ENCODE measurements at regions not wholly inside any gene's neighbourhood (a gene's known extent, or its start where the extent isn't known, plus 50 kb on each side); places are given as distances from the start of the nearest gene placed in this dataset.

DNA sequence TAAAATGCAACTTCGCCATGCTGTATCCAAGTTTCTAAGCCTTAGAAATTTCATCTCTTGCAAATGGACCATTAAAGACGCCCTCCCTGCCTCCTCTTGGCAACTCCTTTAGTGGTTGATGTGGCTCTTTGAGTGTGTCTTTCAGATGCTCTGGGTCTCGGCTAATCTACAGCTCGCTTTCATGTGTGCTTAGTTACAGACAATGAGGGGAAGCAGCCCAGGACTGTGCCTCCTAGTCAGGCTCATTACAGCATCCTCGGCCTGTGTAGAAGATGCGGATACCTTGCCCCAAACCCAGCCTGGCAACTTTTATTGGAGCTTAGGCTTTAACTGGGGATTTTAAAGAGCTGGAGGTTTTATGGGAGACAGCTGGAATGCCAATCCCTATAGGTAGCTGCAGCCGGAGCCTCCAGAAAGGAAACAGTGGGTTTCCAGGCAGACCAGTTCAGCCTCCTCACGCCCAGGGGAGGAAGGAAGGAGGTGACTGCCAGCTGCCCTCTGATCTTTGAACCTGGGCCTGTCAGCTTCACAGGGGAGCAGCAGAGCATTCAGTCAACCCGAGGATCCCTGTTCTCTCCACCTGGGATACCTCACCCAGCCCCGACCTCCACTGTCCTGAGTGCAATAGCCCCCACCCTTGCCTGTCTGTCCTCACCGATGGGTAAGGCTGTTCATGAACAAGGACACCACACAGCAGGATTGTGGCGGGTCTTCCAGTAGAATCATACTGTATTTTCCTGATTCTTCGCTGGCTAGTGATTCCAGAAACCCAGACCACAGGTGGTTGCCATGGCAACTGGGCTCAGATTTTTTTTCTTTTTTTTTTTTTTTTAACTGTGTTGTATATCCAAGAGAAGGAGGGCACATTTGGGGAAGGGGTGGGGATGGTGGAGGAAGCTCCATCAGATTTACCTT is 638.5 kb downstream of the MED13L start:
- intact Hi-C loops (cut with DNase I; ENCODE audit: low total_unique reads): loop anchor here (10.0 kb wide), 1 partner anchor 974 kb away; no protein-coding TSS in a partner anchor
- H3K4me3 ChIP-seq (ENCODE audit: low read depth, poor library complexity, severe bottlenecking): no peak overlapping the region
- DNase-seq (ENCODE audit: low spot score in 2 of 2): no peak
- 65 to 74% methylated on average over 13 of the region's 13 CpGs for WGBS, 2 donors
- no peak for TF ChIP-seq POLR2A (IDR thresholded peaks at IDR 0.05)
- TF ChIP-seq, protein P1, sequence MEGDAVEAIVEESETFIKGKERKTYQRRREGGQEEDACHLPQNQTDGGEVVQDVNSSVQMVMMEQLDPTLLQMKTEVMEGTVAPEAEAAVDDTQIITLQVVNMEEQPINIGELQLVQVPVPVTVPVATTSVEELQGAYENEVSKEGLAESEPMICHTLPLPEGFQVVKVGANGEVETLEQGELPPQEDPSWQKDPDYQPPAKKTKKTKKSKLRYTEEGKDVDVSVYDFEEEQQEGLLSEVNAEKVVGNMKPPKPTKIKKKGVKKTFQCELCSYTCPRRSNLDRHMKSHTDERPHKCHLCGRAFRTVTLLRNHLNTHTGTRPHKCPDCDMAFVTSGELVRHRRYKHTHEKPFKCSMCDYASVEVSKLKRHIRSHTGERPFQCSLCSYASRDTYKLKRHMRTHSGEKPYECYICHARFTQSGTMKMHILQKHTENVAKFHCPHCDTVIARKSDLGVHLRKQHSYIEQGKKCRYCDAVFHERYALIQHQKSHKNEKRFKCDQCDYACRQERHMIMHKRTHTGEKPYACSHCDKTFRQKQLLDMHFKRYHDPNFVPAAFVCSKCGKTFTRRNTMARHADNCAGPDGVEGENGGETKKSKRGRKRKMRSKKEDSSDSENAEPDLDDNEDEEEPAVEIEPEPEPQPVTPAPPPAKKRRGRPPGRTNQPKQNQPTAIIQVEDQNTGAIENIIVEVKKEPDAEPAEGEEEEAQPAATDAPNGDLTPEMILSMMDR (IDR thresholded peaks at IDR 0.05): no peak

DNA sequence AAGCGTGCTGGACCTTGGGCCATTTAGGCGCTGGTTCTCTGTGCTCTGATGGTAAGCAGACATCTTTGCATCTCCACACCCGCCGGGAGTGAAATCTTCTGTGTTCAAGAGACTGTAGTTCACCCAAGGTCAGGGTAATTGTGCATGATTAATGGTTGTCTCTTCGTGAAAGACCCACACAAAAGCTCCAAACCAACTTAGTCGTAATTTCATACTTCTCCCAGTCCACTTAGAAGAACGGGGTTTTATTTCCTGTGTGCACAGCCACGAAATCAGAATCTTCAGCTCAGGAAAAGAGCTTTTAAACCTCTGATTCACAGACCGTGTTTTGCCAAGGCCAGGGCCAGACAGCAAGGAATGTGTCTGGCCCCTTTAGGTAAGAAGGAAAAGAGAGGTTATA is 640.9 kb downstream of the MED13L start:
- intact Hi-C loops (cut with DNase I; ENCODE audit: low total_unique reads): loop anchor here (10.0 kb wide), 1 partner anchor 972 kb away; no protein-coding TSS in a partner anchor
- 65 to 68% methylated on average over 9 of the region's 9 CpGs for WGBS, 2 donors
- H3K4me3 ChIP-seq (ENCODE audit: low read depth, poor library complexity, severe bottlenecking): no peak overlapping the region
- no peak for DNase-seq (ENCODE audit: low spot score in 2 of 2)
- no peak for TF ChIP-seq POLR2A (IDR thresholded peaks at IDR 0.05)
- TF ChIP-seq, protein P1 (IDR thresholded peaks at IDR 0.05): no peak

DNA sequence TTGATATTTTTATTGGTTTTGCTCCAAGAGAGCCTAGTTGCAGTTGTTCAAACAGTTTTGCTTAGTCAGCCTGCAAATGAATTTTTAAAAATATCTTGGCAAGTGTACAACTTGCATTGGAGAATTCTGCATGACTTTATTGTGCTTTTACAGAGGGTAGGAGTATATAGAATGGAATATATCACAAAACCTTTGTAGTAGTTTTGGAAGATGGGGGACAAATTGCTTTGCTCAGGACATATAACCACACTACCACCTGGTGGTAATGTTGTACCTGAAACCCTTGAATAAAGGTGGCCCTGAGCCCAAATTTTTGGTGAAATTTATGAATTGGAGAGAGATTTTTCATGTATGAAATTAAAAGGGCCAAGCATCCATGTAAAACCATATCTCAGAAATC is 645.2 kb downstream of the MED13L start:
- no peak overlapping the region for H3K4me3 ChIP-seq (ENCODE audit: low read depth, poor library complexity, severe bottlenecking)
- TF ChIP-seq, protein P1 (IDR thresholded peaks at IDR 0.05): no peak
- no peak for TF ChIP-seq POLR2A (IDR thresholded peaks at IDR 0.05)
- no peak for DNase-seq (ENCODE audit: low spot score in 2 of 2)
- intact Hi-C loops (cut with DNase I; ENCODE audit: low total_unique reads): loop anchor here (10.0 kb wide), 1 partner anchor 968 kb away; no protein-coding TSS in a partner anchor

DNA sequence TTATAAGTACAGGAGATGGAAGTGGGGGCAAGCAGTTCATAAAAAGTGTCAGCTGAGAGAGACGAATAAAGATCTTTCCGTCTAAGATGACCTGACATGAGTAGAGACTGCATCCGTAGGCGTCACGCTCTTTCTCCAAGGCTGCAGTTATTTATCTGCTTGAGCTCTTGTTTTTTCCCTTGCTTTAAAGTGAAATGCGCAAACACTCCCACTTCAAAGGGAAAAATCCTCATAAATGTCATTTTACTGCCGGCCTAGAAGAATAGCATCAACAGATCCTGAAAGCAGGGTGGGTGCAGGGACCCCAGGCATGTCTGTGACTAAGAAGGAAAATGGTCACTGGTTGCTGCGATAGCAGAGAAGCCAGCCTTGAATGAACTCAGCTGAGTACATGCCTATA is 647.4 kb downstream of the MED13L start:
- no peak for DNase-seq (ENCODE audit: low spot score in 2 of 2)
- TF ChIP-seq, protein P1 (IDR thresholded peaks at IDR 0.05): no peak
- TF ChIP-seq POLR2A (IDR thresholded peaks at IDR 0.05): no peak
- H3K4me3 ChIP-seq (ENCODE audit: low read depth, poor library complexity, severe bottlenecking): no peak overlapping the region
- intact Hi-C loops (cut with DNase I; ENCODE audit: low total_unique reads): loop anchor here (10.0 kb wide), 1 partner anchor 965 kb away; no protein-coding TSS in a partner anchor
- WGBS, 2 donors: 74 to 85% methylated on average over 8 of the region's 8 CpGs

DNA sequence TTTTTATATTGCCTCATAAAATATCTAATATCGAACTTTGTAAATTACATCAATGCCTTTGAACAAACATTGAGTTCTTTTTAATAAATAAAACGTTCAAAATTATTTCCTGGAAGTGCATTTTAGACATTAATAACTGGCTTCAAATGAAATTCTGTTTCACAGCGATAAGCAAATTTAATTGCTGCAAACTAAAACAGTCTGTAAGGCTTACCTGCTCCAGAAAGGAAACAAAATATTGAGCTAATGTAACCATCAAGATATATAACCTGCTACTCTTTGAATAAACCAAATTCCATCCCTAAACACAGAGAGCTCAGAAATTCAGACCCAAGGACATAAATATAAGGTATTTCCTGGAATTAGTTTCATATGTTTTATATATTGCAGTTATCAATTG is 651.3 kb downstream of the MED13L start:
- WGBS, 2 donors: 64 to 65% methylated on average over 3 of the region's 3 CpGs

DNA sequence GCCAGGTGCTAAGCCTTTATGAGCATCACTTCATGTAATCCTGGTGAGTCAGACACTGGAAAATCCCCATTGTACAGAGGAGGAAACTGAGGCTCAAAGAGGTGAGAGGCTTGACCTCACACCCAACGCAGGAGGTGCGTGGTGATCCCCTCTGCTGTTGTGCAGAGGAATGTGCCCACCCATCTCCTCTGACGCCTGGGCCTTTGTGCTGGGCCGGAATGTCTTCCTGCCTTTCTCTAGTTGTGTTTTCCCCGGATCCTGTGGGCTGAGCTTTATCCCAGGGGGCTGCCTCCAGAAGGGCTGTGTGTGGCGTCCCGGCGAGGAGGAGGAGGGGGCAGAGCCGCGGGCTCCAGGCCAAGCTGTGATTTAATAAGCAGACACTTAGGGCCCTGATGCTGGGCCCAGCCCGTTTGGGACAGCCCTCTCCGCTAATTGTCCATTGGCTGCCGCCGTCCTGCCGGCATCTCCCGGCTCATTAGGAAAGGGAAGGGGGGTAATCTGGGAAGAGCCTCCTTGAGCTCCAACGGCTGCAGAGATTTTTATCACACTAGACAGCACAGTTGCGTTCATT is 653.6 kb downstream of the MED13L start:
- TF ChIP-seq, protein P1 (IDR thresholded peaks at IDR 0.05): no peak
- TF ChIP-seq POLR2A (IDR thresholded peaks at IDR 0.05): no peak
- WGBS, 2 donors: 27 to 28% methylated on average over 18 of the region's 18 CpGs
- intact Hi-C loops (cut with DNase I; ENCODE audit: low total_unique reads): no loop called here
- no peak for DNase-seq (ENCODE audit: low spot score in 2 of 2)
- no peak overlapping the region for H3K4me3 ChIP-seq (ENCODE audit: low read depth, poor library complexity, severe bottlenecking)

More for the DNA sequence above, 651.3 kb downstream of the MED13L start:
- intact Hi-C loops (cut with DNase I; ENCODE audit: low total_unique reads): no loop called here
- no peak for TF ChIP-seq POLR2A (IDR thresholded peaks at IDR 0.05)
- H3K4me3 ChIP-seq (ENCODE audit: low read depth, poor library complexity, severe bottlenecking): no peak overlapping the region
- no peak for DNase-seq (ENCODE audit: low spot score in 2 of 2)

All from lower leg skin (tissue), 4 donors.